MM.1S (cell line): ENCODE measurements at regions not wholly inside any gene's neighbourhood (a gene's known extent, or its start where the extent isn't known, plus 50 kb on each side); places are given as distances from the start of the nearest gene placed in this dataset.

Source experiments
- DNase-seq: peaks from one replicate; pipeline ENCODE4 v3.0.0-alpha.2; 2015
- H2AFZ ChIP-seq: fragments of 300-600 bp; sonication (generic); 2 replicates; pipeline ENCODE4 v1.6.0; 2016; ENCODE audit warnings: antibody characterized with exemption, low read length
- H3F3A ChIP-seq: fragments of 300-600 bp; sonication (generic); 2 replicates; pipeline ENCODE4 v1.6.1; 2016; ENCODE audit warnings: mild to moderate bottlenecking, antibody characterized with exemption, low read length, moderate library complexity, mixed read lengths; ENCODE audit not compliant: insufficient read depth
- H3K27ac ChIP-seq: fragments of 300-600 bp; sonication (generic); 2 replicates; pipeline ENCODE4 v1.5.1; 2016; ENCODE audit warnings: mild to moderate bottlenecking, low read length
- H3K27me3 ChIP-seq: fragments of 300-600 bp; sonication (generic); replicated peaks from 2 replicates; pipeline ENCODE4 v1.6.0; 2016; ENCODE audit warnings: low read length; ENCODE audit not compliant: insufficient read depth
- H3K36me3 ChIP-seq: fragments of 300-600 bp; sonication (generic); replicated peaks from 2 replicates; pipeline ENCODE4 v1.6.1; 2016; ENCODE audit warnings: mild to moderate bottlenecking, low read length, mixed read lengths; ENCODE audit not compliant: insufficient read depth
- H3K4me1 ChIP-seq: fragments of 300-600 bp; sonication (generic); 2 replicates; pipeline ENCODE4 v1.6.1; 2016; ENCODE audit warnings: low read length, mixed read lengths
- H3K4me2 ChIP-seq: fragments of 300-600 bp; sonication (generic); 2 replicates; pipeline ENCODE4 v1.6.0; 2016; ENCODE audit warnings: low read depth, low read length
- H3K4me3 ChIP-seq: fragments of 300-600 bp; sonication (generic); 2 replicates; pipeline ENCODE4 v1.5.1; 2016; ENCODE audit warnings: low read length, mixed read lengths
- H3K79me2 ChIP-seq: fragments of 300-600 bp; sonication (generic); 2 replicates; pipeline ENCODE4 v1.6.1; 2016; ENCODE audit warnings: mixed run types, low read length, mixed read lengths
- H3K9ac ChIP-seq: fragments of 300-600 bp; sonication (generic); 2 replicates; pipeline ENCODE4 v1.6.1; 2016; ENCODE audit warnings: low read length, mixed read lengths
- H3K9me2 ChIP-seq: fragments of 300-600 bp; sonication (generic); replicated peaks from 2 replicates; pipeline ENCODE4 v1.6.1; 2016; ENCODE audit warnings: mild to moderate bottlenecking, low read length, mixed read lengths; ENCODE audit not compliant: insufficient read depth
- H3K9me3 ChIP-seq: fragments of 300-600 bp; sonication (generic); replicated peaks from 2 replicates; pipeline ENCODE4 v1.6.1; 2016; ENCODE audit warnings: mild to moderate bottlenecking, low read length, mixed read lengths; ENCODE audit not compliant: insufficient read depth
- H4K20me1 ChIP-seq: fragments of 300-600 bp; sonication (generic); 2 replicates; pipeline ENCODE4 v1.6.1; 2016; ENCODE audit warnings: mild to moderate bottlenecking, low read length, moderate library complexity, mixed read lengths; ENCODE audit not compliant: insufficient read depth
- CTCF ChIP-seq: fragments of 300-600 bp; sonication (generic); IDR thresholded peaks from 2 replicates; pipeline ENCODE4 v1.5.1; 2016; ENCODE audit warnings: antibody characterized with exemption, low read length, mixed read lengths
- EZH2 ChIP-seq: fragments of 300-600 bp; sonication (generic); optimal IDR thresholded peaks from 2 replicates; pipeline ENCODE3; 2017; ENCODE audit warnings: low read depth, mild to moderate bottlenecking, antibody characterized with exemption, low read length, mixed read lengths
- EZH2phosphoT487 ChIP-seq: fragments of 300-600 bp; sonication (generic); IDR thresholded peaks from 2 replicates; pipeline ENCODE4 v1.6.1; 2018; ENCODE audit warnings: antibody characterized with exemption, low read length

- H3K4me3 ChIP-seq = no peak overlapping the region
- TF ChIP-seq CTCF (no peak), EZH2 (no peak), EZH2phosphoT487 (no peak)
- H3K27ac ChIP-seq = no peak overlapping the region
- H3K4me2 ChIP-seq = no peak overlapping the region
- H3K27me3 ChIP-seq = no peaks in the 10 kb centered on the region
- no peak overlapping the region for H2AFZ ChIP-seq
- DNase-seq = no peak
- no peaks in the 10 kb centered on the region for H3K9me2 ChIP-seq
- no peak overlapping the region for H3K9ac ChIP-seq
- H3K79me2 ChIP-seq = no peaks in the 10 kb centered on the region
- H4K20me1 ChIP-seq = no peaks in the 10 kb centered on the region
- H3K9me3 ChIP-seq = no peaks in the 10 kb centered on the region
- H3F3A ChIP-seq = no peaks in the 10 kb centered on the region
- no peaks in the 10 kb centered on the region for H3K4me1 ChIP-seq
- H3K36me3 ChIP-seq = no peaks in the 10 kb centered on the region
Observed at GRCh38 chr3:89947337-89947954, 840.0 kb downstream of the EPHA3 start.

- DNase-seq = no peak
- TF ChIP-seq EZH2 = no peak
- Histone ChIP-seq H3K4me1 (no peaks in the 10 kb centered on the region), H2AFZ (no peak overlapping the region), H3K4me3 (no peak overlapping the region), H3K27ac (no peak overlapping the region), H3K36me3 (no peaks in the 10 kb centered on the region), H3K9me2 (no peaks in the 10 kb centered on the region), H3K79me2 (no peaks in the 10 kb centered on the region), H3K27me3 (no peaks in the 10 kb centered on the region), H3K9me3 (no peaks in the 10 kb centered on the region), H3K9ac (no peak overlapping the region), H3K4me2 (no peak overlapping the region), H3F3A (no peaks in the 10 kb centered on the region), H4K20me1 (no peaks in the 10 kb centered on the region)
Observed at GRCh38 chr3:89948008-89948407, 840.6 kb downstream of the EPHA3 start.

GRCh38 chr3:89950772-89951171 is 843.4 kb downstream of the EPHA3 start:
- Histone ChIP-seq H3F3A (no peaks in the 10 kb centered on the region), H4K20me1 (no peaks in the 10 kb centered on the region), H3K9me2 (no peaks in the 10 kb centered on the region), H3K27me3 (no peaks in the 10 kb centered on the region), H3K36me3 (no peaks in the 10 kb centered on the region), H3K4me2 (no peak overlapping the region), H2AFZ (no peak overlapping the region), H3K4me1 (no peaks in the 10 kb centered on the region), H3K27ac (no peak overlapping the region), H3K4me3 (no peak overlapping the region), H3K9ac (no peak overlapping the region), H3K9me3 (no peaks in the 10 kb centered on the region), H3K79me2 (no peaks in the 10 kb centered on the region)
- DNase-seq = no peak
- TF ChIP-seq EZH2phosphoT487 (no peak), EZH2 (no peak), CTCF (no peak)

GRCh38 chr3:89954137-89954536 is 846.7 kb downstream of the EPHA3 start:
- no peaks in the 10 kb centered on the region for H4K20me1 ChIP-seq
- no peak overlapping the region for H3K9ac ChIP-seq
- H3K4me3 ChIP-seq = no peak overlapping the region
- H3K27ac ChIP-seq = no peak overlapping the region
- no peaks in the 10 kb centered on the region for H3K4me1 ChIP-seq
- TF ChIP-seq EZH2 (no peak), EZH2phosphoT487 (no peak), CTCF (no peak)
- H3K9me2 ChIP-seq = no peaks in the 10 kb centered on the region
- H3K79me2 ChIP-seq = no peaks in the 10 kb centered on the region
- no peak overlapping the region for H2AFZ ChIP-seq
- H3K27me3 ChIP-seq = no peaks in the 10 kb centered on the region
- no peaks in the 10 kb centered on the region for H3K36me3 ChIP-seq
- H3K9me3 ChIP-seq = no peaks in the 10 kb centered on the region
- no peak overlapping the region for H3K4me2 ChIP-seq
- H3F3A ChIP-seq = no peaks in the 10 kb centered on the region
- no peak for DNase-seq
